Naive B cell (primary cell): ENCODE measurements at regions not wholly inside any gene's neighbourhood (a gene's known extent, or its start where the extent isn't known, plus 50 kb on each side); places are given as distances from the start of the nearest gene placed in this dataset.
"Not testable (repeated sequence)": the region's sequence is repeated elsewhere in the genome, so short reads cannot be mapped to it uniquely, and the experiment has no call there.

Experiments used
- ATAC-seq, 2 donors: fragments of 150-1000 bp; cut with Tn5 transposase; 2 replicates each; pipeline ENCODE4 v1.10.0; 2021; ENCODE audit warnings: low read depth in 2 of 2, mild to moderate bottlenecking in 2 of 2, moderate library complexity in 2 of 2
- DNase-seq: peaks from one replicate; pipeline ENCODE4 v3.0.0; 2022
- H3K27ac Mint-ChIP-seq, 6 donors: one replicate each; pipeline ENCODE4 v1.8.0; 2020 to 2022; ENCODE audit warnings: mild to moderate bottlenecking in 6 of 6, mixed read lengths in 6 of 6, moderate library complexity in 5 of 6, inconsistent platforms in 2 of 6
- H3K27me3 Mint-ChIP-seq, 3 donors: one replicate each; pipeline ENCODE4 v1.8.0; 2021 to 2022; ENCODE audit warnings: mixed read lengths in 3 of 3, mild to moderate bottlenecking in 1 of 3
- H3K36me3 Mint-ChIP-seq, 2 donors: one replicate each; pipeline ENCODE4 v1.8.0; 2020 to 2022; ENCODE audit warnings: mixed read lengths in 2 of 2, inconsistent platforms in 1 of 2, mild to moderate bottlenecking in 1 of 2
- H3K4me1 Mint-ChIP-seq, 3 donors: one replicate each; pipeline ENCODE4 v1.8.0; 2020 to 2022; ENCODE audit warnings: mixed read lengths in 3 of 3, inconsistent platforms in 1 of 3, mild to moderate bottlenecking in 1 of 3, moderate library complexity in 1 of 3
- H3K4me3 Mint-ChIP-seq, 8 donors: one replicate each; pipeline ENCODE4 v1.8.0; 2020 to 2022; ENCODE audit warnings: mild to moderate bottlenecking in 8 of 8, mixed read lengths in 8 of 8, moderate library complexity in 8 of 8, inconsistent platforms in 2 of 8
- H3K9me3 Mint-ChIP-seq, 7 donors: one replicate each; pipeline ENCODE4 v1.8.0; 2020 to 2022; ENCODE audit warnings: mixed read lengths in 7 of 7, mild to moderate bottlenecking in 5 of 7, inconsistent platforms in 2 of 7, moderate library complexity in 1 of 7

GRCh38 chr6:147958683-147959082, 384.0 kb upstream of the SASH1 start:
- H3K4me1 Mint-ChIP-seq: no peaks in the 10 kb centered on the region
- DNase-seq (no peak), ATAC-seq (no peak)
- no peaks in the 10 kb centered on the region for H3K27me3 Mint-ChIP-seq
- H3K9me3 Mint-ChIP-seq: peaks cover 0 to under 1% (median 0%) of the 10 kb centered on the region in 7 donors
- H3K36me3 Mint-ChIP-seq: no peaks in the 10 kb centered on the region
- H3K4me3 Mint-ChIP-seq: no peak overlapping the region
- H3K27ac Mint-ChIP-seq: no peak overlapping the region

GRCh38 chr6:147961481-147962141, 381.0 kb upstream of the SASH1 start:
- no peaks in the 10 kb centered on the region for H3K4me1 Mint-ChIP-seq
- no peak overlapping the region for H3K27ac Mint-ChIP-seq
- no peaks in the 10 kb centered on the region for H3K27me3 Mint-ChIP-seq
- no peaks in the 10 kb centered on the region for H3K36me3 Mint-ChIP-seq
- DNase-seq (no peak), ATAC-seq (no peak)
- peaks cover 0 to 13% (median 3%) of the 10 kb centered on the region in 7 donors for H3K9me3 Mint-ChIP-seq
- H3K4me3 Mint-ChIP-seq: no peak overlapping the region

- not testable (repeated sequence) for H3K27me3 Mint-ChIP-seq, H3K36me3 Mint-ChIP-seq, H3K4me3 Mint-ChIP-seq, H3K4me1 Mint-ChIP-seq, ATAC-seq, H3K27ac Mint-ChIP-seq, DNase-seq
- H3K9me3 Mint-ChIP-seq: peaks cover 0 to 17% (median 3%) of the 10 kb centered on the region in 7 donors
Observed at GRCh38 chr6:147965448-147965847, 377.2 kb upstream of the SASH1 start.

- Mint-ChIP-seq H3K4me3 (no peak overlapping the region), H3K9me3 (peaks cover 0 to 5% (median 3%) of the 10 kb centered on the region in 7 donors), H3K36me3 (no peaks in the 10 kb centered on the region), H3K27me3 (no peaks in the 10 kb centered on the region), H3K27ac (no peak overlapping the region), H3K4me1 (no peaks in the 10 kb centered on the region)
- DNase-seq (no peak), ATAC-seq (no peak)
Observed at GRCh38 chr6:147970970-147971369, 371.7 kb upstream of the SASH1 start.

- Mint-ChIP-seq H3K4me3 (no peak overlapping the region), H3K36me3 (no peaks in the 10 kb centered on the region), H3K27ac (no peak overlapping the region), H3K27me3 (no peaks in the 10 kb centered on the region), H3K9me3 (peaks cover 0 to 3% (median 0%) of the 10 kb centered on the region in 7 donors), H3K4me1 (no peaks in the 10 kb centered on the region)
- ATAC-seq: no peak
- DNase-seq: no peak
Observed at GRCh38 chr6:147972448-147972847, 370.2 kb upstream of the SASH1 start.

- no peak for DNase-seq
- no peaks in the 10 kb centered on the region for H3K36me3 Mint-ChIP-seq
- H3K27me3 Mint-ChIP-seq: no peaks in the 10 kb centered on the region
- no peaks in the 10 kb centered on the region for H3K4me1 Mint-ChIP-seq
- peaks cover 0 to 3% (median 0%) of the 10 kb centered on the region in 7 donors for H3K9me3 Mint-ChIP-seq
- H3K4me3 Mint-ChIP-seq: no peak overlapping the region
- ATAC-seq: no peak
- H3K27ac Mint-ChIP-seq: no peak overlapping the region
Observed at GRCh38 chr6:147973806-147974205, 368.8 kb upstream of the SASH1 start.

- ATAC-seq: no peak
- no peaks in the 10 kb centered on the region for H3K36me3 Mint-ChIP-seq
Observed at GRCh38 chr6:147974376-147974775, 368.3 kb upstream of the SASH1 start.

GRCh38 chr6:147977851-147978465, 364.7 kb upstream of the SASH1 start:
- H3K27ac Mint-ChIP-seq: no peak overlapping the region
- H3K9me3 Mint-ChIP-seq: peaks cover 0 to 3% (median 0%) of the 10 kb centered on the region in 7 donors
- DNase-seq (no peak), ATAC-seq (no peak)
- no peaks in the 10 kb centered on the region for H3K27me3 Mint-ChIP-seq
- H3K4me3 Mint-ChIP-seq: no peak overlapping the region
- H3K4me1 Mint-ChIP-seq: no peaks in the 10 kb centered on the region
- H3K36me3 Mint-ChIP-seq: no peaks in the 10 kb centered on the region

More at GRCh38 chr6:147974376-147974775, 368.3 kb upstream of the SASH1 start:
- Mint-ChIP-seq H3K27ac (no peak overlapping the region), H3K27me3 (no peaks in the 10 kb centered on the region), H3K4me3 (no peak overlapping the region), H3K4me1 (no peaks in the 10 kb centered on the region), H3K9me3 (peaks cover 0 to 3% (median 0%) of the 10 kb centered on the region in 7 donors)
- no peak for DNase-seq

GRCh38 chr6:147979966-147980365, 362.7 kb upstream of the SASH1 start:
- Mint-ChIP-seq H3K27me3 (no peaks in the 10 kb centered on the region), H3K36me3 (no peaks in the 10 kb centered on the region), H3K4me1 (no peaks in the 10 kb centered on the region), H3K4me3 (no peak overlapping the region), H3K27ac (no peak overlapping the region), H3K9me3 (peaks cover 0 to 3% (median 0%) of the 10 kb centered on the region in 7 donors)
- ATAC-seq (no peak), DNase-seq (no peak)

- H3K27ac Mint-ChIP-seq: no peak overlapping the region
- no peak for DNase-seq
- no peak overlapping the region for H3K4me3 Mint-ChIP-seq
- ATAC-seq: no peak
- H3K27me3 Mint-ChIP-seq: no peaks in the 10 kb centered on the region
- no peaks in the 10 kb centered on the region for H3K36me3 Mint-ChIP-seq
- H3K4me1 Mint-ChIP-seq: no peaks in the 10 kb centered on the region
- H3K9me3 Mint-ChIP-seq: peaks cover 0 to 12% (median 3%) of the 10 kb centered on the region in 7 donors
Observed at GRCh38 chr6:147983581-147984366, 358.9 kb upstream of the SASH1 start.

GRCh38 chr6:147986846-147987245, 355.8 kb upstream of the SASH1 start:
- Mint-ChIP-seq H3K27ac (no peak overlapping the region), H3K36me3 (no peaks in the 10 kb centered on the region), H3K4me1 (no peaks in the 10 kb centered on the region), H3K4me3 (no peak overlapping the region), H3K9me3 (peaks cover 0 to 16% (median 9%) of the 10 kb centered on the region in 7 donors), H3K27me3 (no peaks in the 10 kb centered on the region)
- no peak for DNase-seq
- no peak for ATAC-seq

- Mint-ChIP-seq H3K27me3 (no peaks in the 10 kb centered on the region), H3K36me3 (no peaks in the 10 kb centered on the region), H3K4me3 (no peak overlapping the region), H3K9me3 (peaks cover 0 to 29% (median 13%) of the 10 kb centered on the region in 7 donors), H3K4me1 (no peaks in the 10 kb centered on the region), H3K27ac (no peak overlapping the region)
- DNase-seq (no peak), ATAC-seq (no peak)
Observed at GRCh38 chr6:147990159-147990558, 352.5 kb upstream of the SASH1 start.

- no peaks in the 10 kb centered on the region for H3K27me3 Mint-ChIP-seq
- DNase-seq (no peak), ATAC-seq (no peak)
- H3K4me1 Mint-ChIP-seq: no peaks in the 10 kb centered on the region
- H3K4me3 Mint-ChIP-seq: no peak overlapping the region
- no peaks in the 10 kb centered on the region for H3K36me3 Mint-ChIP-seq
- no peak overlapping the region for H3K27ac Mint-ChIP-seq
- H3K9me3 Mint-ChIP-seq: peaks cover 0 to 32% (median 13%) of the 10 kb centered on the region in 7 donors
Observed at GRCh38 chr6:147991961-147992360, 350.7 kb upstream of the SASH1 start.
